Activated effector memory CD4-positive, alpha-beta T cell treated with anti-CD3 and anti-CD28 coated beads, Interleukin-2, amount 50 U/mL, for 16 hours (primary cell): ENCODE measurements at regions not wholly inside any gene's neighbourhood (a gene's known extent, or its start where the extent isn't known, plus 50 kb on each side); places are given as distances from the start of the nearest gene placed in this dataset.

Source experiments
- DNase-seq: peaks from one replicate; pipeline ENCODE4 v3.0.0-alpha.2; 2020

- DNase-seq = no peak
Observed at GRCh38 chr2:195494451-195494850, 162.6 kb upstream of the SLC39A10 start.

GRCh38 chr2:195493416-195493815 lies 163.6 kb upstream of the SLC39A10 start:
- no peak for DNase-seq

DNA sequence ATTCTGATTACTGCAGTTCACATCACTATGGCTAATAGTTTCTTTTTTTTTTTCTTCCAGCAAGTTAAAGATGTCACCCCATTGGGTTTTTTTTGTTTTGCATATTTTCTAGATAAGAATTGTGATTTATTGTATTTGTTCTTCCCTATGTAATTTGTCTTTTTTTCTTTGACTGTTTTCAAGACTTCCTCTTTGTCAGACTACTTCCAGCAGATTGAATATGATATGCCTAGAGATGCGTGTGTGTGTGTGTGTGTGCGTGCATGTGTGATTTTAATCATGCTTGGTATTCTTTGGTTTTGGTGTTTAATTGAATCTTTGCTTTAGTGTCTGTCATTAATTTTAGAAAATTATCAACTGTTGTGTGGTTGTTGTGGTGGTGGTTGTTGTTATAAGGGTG lies 166.7 kb upstream of the SLC39A10 start:
- no peak for DNase-seq

- DNase-seq = no peak
Observed at GRCh38 chr2:195489101-195489500, 167.9 kb upstream of the SLC39A10 start.

DNA sequence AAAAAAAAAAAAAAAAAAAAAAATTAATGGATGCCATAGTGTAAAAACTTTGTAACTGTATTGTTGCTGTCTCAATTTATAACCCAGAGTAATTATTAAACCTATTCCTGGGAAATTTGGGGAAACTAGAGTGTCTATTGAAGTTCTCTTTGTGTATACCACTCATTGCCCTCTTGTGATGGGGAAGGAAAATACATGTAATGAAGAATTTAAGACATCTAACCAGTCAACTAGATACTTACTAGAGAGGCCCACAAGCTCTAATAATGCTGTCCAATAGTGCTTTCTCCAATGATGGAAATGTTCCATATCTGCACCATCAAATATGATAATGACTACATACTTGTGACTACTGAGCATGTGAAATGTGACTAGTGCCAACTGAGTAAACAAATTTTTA lies 168.5 kb upstream of the SLC39A10 start:
- DNase-seq = no peak

- no peak for DNase-seq
Observed at GRCh38 chr2:195486987-195487644, 169.9 kb upstream of the SLC39A10 start.

- DNase-seq = no peak
Observed at GRCh38 chr2:195486520-195486919, 170.5 kb upstream of the SLC39A10 start.

DNA sequence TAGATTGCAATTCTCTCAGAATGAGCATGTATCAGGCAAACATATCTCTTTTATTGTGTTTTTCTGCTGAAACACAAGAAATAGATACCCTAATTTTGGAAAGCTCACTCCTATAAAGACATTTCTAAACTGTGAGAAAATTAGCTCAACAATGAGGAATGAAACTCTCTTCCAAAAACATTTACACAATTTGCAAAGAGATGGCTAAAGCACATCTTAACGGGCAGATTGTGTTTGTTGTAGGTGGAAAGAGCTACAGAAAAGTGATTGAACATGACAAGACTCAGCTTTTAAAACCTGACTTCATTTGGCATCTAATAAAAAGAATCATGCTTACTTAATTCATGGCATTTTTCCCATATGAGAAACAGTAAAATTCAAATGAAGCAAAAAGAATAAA lies 175.0 kb upstream of the SLC39A10 start:
- DNase-seq = no peak

- no peak for DNase-seq
Observed at GRCh38 chr2:195480121-195480520, 176.9 kb upstream of the SLC39A10 start.

DNA sequence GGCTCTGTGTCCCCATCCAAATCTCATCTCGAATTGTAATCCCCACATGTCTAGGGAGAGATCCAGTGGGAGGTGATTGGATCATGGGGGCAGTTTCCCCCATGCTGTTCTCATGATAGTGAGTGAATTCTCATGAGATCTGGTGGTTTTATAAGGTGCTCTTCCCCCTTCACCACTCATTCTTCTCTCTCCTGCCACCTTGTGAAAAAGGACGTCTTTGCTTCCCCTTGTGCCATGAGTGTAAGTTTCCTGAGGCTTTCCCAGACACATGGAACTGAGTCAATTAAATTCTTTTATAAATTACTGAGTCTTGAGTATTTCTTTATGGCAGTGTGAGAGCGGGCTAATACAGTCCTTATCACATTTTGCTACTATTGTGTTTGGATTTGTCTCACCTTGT lies 177.6 kb upstream of the SLC39A10 start:
- DNase-seq = no peak

DNA sequence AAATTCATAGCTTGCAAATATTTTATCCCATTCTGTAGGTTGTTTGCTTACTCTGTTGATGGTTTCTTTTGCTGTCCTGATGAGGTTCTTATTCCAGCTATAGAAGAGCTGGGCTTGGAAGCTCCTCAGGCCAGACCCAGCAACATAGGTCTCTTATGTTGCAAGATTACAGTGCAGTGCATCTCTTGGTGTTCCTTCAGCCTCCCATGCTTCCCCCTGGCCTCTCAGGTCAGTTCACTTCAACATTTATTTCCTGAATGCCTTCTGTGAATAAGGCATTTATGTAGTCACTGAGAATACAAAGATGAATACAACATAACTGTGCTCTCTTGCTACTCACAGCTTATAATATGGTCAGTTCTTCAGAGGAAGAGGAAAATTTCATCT lies 179.0 kb upstream of the SLC39A10 start:
- no peak for DNase-seq

GRCh38 chr2:195477248-195477995 lies 179.6 kb upstream of the SLC39A10 start:
- DNase-seq = no peak

GRCh38 chr2:195475336-195475735 lies 181.7 kb upstream of the SLC39A10 start:
- no peak for DNase-seq

DNA sequence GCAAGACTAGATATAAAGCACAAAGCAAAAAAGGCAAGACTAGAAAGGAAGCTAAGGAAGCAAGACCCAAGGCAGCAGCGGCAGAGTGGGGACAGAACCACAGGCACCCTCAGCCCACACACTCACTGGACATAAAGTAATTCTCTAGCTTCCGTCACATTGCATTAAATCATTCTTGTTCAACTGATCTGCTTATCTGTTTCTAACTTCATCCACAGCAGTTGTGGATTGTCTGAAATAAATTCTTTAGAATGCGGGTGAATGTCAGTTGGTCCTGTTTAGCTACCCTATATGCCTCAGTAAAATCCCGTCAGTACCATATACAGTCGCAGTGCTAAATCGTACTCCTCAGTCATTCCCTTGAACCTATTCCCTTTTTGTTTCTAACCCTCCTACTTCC lies 183.2 kb upstream of the SLC39A10 start:
- no peak for DNase-seq

DNA sequence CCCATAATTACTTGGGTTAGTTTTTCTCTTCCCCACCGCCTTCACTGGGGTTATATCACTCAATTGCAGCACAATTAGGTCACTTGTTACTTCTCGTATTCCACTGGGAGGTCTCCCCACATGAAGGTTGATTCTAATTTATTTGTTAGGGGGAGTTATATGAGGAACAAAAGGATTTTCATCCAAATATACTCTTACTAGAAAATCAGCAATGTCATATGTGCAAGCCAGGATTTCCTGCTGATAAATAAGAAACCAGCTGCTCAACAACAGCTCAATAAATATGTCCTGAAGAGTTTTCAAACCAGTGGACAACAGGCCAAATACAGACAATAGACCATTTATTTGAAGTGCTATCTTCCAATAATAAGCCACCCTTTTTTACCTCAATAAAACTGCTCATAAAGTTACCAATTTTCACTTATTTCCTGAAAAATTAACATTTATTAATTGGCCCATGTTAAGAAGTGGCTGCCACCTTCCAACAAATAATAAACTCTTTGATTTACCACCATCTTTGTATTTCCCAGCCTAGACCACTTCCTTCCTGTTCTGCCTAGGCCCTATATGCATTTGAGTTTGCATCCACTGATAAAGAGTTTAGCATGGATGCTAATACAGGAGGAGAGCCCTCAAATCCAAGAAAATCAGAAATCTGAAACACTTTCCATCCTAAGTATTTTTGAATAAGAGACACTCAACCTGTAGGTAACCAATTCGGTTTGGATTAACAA lies 184.4 kb upstream of the SLC39A10 start:
- DNase-seq = no peak

- DNase-seq = no peak
Observed at GRCh38 chr2:195471807-195472206, 185.2 kb upstream of the SLC39A10 start.

DNA sequence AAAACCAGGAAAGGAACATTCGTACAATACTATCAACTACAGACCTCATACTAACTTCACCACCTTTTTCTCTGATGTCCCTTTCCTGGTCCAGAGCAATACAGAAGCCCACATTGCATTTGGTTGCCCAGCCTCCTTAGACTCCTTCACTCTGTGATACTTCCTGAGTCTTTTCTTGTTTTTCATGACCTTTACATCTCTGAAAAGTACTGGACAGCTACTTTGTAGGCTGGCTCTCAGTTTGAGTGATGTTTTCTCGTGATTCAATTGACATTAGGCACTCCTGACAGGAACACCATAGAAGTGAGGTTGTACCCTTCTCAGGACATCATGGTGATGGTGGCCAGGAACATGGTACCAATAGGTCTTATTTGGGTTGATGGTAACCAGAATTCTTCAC lies 185.9 kb upstream of the SLC39A10 start:
- no peak for DNase-seq

GRCh38 chr2:195470622-195471021 lies 186.4 kb upstream of the SLC39A10 start:
- no peak for DNase-seq

DNA sequence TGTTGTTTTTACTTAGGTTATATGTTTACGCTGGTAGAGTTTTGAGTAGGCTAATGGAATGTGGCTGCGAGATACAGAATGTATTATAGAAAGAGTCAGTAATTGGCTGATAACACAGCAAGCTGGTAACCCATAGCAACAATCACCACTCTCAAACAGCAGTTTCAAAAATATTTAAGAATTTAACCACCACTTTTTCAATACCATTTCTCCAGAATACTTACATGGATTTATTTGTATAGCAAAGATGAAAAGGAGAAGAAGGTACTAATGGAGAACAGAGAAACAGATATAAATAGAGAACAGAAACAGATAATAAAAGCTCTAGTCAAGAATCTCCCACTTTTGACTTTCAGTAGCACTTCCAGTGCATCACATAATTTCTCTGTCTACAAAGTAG lies 188.3 kb upstream of the SLC39A10 start:
- DNase-seq = no peak

GRCh38 chr2:195466427-195466826 lies 190.6 kb upstream of the SLC39A10 start:
- DNase-seq = no peak

DNA sequence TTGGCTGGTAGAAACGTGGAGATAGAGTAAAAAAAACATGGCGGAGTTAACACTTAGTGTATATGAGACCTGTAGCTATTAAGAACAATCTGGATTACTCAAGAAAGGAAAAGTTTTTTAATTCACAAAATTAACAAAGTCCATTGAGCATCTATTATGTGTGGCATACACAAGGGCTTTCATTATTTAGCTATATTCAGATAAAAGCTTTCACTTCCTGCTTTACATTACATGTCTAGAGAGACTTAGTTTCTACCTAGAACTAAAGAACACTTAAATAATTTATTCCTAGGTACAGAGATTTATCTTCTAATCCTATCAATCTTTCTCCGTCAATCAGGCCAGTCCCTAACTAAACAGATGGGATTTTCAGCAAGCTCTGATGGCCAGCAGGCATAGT lies 196.0 kb upstream of the SLC39A10 start:
- no peak for DNase-seq

DNA sequence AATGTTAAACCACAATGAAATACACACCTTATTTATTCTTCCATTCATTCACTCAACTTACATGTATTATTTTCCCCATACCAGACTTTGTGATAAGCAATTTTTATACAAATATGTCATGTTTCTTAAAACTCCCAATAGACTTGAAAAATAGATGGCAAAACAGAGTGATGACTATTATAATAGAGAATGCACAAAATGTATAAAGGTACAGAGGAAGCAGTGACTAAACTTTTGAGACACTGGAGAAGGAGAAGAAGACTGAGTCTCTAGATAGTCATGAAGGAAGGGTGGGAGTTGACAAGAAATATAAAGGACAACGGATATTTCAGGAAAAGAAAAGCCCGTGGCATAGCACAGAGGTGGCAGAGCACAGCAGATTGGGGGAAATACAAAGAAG lies 198.1 kb upstream of the SLC39A10 start:
- no peak for DNase-seq

GRCh38 chr2:195457873-195458272 lies 199.2 kb upstream of the SLC39A10 start:
- DNase-seq = no peak

DNA sequence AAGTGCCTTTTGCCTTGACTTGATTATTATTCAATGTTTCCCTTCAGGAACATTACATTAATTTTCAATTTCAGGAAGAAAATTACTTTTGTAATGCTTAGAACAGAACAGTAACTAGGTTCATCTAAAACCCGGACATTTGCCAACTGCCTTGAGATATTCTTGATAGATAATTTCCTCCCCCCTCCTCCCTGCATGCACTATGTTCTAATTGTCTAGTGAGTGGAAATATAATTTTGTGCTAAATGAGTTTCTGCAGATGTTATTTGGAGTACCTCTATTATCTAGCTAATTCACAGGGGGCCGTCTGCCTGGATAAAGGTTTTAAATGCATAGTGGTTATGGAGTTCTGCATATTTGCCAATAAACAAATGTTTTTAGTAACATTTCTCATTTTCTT lies 200.3 kb upstream of the SLC39A10 start:
- no peak for DNase-seq
